Thymus (tissue), 11 donors: ENCODE measurements at regions not wholly inside any gene's neighbourhood (a gene's known extent, or its start where the extent isn't known, plus 50 kb on each side); places are given as distances from the start of the nearest gene placed in this dataset.

Source experiments
- DNase-seq, 9 donors: peaks; one replicate each; pipeline ENCODE4 v3.0.0-alpha.2; 2013; ENCODE audit warnings: low spot score in 9 of 9, low read depth in 6 of 9, missing footprints in 1 of 9
- H3K27ac ChIP-seq, 2 donors: one replicate each; pipeline ENCODE4 v1.5.1; 2013; ENCODE audit warnings: control low read depth in 1 of 2, low read depth in 1 of 2, low read length in 1 of 2, mild to moderate bottlenecking in 1 of 2, moderate library complexity in 1 of 2
- H3K27me3 ChIP-seq, 2 donors: one replicate each; pipeline ENCODE4 v1.5.1; 2013; ENCODE audit warnings: low read length in 1 of 2; ENCODE audit not compliant: control insufficient read depth in 2 of 2, insufficient read depth in 1 of 2
- H3K36me3 ChIP-seq, 2 donors: one replicate each; pipeline ENCODE4 v1.5.1; 2013; ENCODE audit warnings: low read length in 1 of 2, mild to moderate bottlenecking in 1 of 2, moderate library complexity in 1 of 2; ENCODE audit not compliant: control insufficient read depth in 2 of 2, insufficient read depth in 2 of 2
- H3K4me1 ChIP-seq, 2 donors: one replicate each; pipeline ENCODE4 v1.5.1; 2013; ENCODE audit warnings: low read length in 2 of 2; ENCODE audit not compliant: control insufficient read depth in 2 of 2, insufficient read depth in 2 of 2
- H3K4me3 ChIP-seq, 2 donors: one replicate each; pipeline ENCODE4 v1.5.1; 2013; ENCODE audit warnings: low read length in 2 of 2, control low read depth in 1 of 2, mild to moderate bottlenecking in 1 of 2
- H3K9me3 ChIP-seq, 2 donors: one replicate each; pipeline ENCODE4 v1.5.1; 2013; ENCODE audit warnings: low read length in 1 of 2, mild to moderate bottlenecking in 1 of 2; ENCODE audit not compliant: control insufficient read depth in 2 of 2, insufficient read depth in 1 of 2
- WGBS: extraction: QIAGEN DNeasy Blood & Tissue Kit; methylation state at CpG from one replicate; pipeline ENCODE4 v1.1.7; 2013; 5-methylcytosine and 5-hydroxymethylcytosine counted together
- donor health status: healthy.

DNA sequence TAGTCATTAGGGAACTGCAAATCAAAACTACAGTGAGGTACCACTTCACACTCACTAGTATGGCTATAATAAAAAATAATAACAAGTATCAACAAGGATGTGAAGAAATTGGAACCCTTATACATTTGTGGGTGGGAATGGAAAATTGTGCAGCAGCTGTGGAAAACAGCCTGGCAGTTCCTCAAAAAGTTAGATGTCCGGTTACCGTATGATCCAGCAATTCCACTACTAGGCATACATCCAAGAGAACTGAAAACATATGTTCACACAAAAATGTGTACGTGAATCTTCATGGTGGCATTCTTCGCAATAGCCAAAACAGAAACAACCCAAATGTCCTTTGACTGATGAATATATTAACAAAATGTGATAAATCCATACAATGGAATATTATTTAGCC is 187.9 kb upstream of the LYSMD4 start:
- Histone ChIP-seq H3K27me3 (peaks cover 2 to 26% of the 10 kb centered on the region in 2 donors), H3K4me1 (peaks cover 3 to 7% of the 10 kb centered on the region in 2 donors), H3K36me3 (no peaks in the 10 kb centered on the region), H3K4me3 (no peak overlapping the region), H3K9me3 (no peaks in the 10 kb centered on the region), H3K27ac (no peak overlapping the region)
- whole genome bisulfite sequencing: 93% methylated on average over 4 of the region's 4 CpGs
- no peak for DNase-seq

DNA sequence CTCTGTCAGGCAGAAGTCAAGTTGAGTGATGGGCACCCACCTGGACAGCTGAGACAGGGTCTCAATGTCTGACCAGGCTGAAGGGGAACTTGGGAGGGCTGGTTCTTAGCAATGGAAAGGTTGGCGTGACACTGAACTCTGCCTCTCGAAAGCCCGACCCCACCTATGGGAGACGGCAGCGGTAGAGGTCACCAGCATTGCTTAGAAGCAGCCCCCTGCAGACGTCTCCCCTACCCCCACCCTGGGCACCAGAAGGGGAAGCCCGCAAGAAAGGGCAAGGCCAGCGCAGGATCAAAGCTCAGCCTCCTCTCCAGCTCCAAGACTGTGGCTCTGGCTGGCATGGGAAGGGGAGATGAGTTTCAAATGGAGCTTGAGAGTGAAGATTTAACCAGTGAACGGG is 184.8 kb upstream of the LYSMD4 start:
- Histone ChIP-seq H3K4me1 (no peaks in the 10 kb centered on the region), H3K27ac (no peak overlapping the region), H3K9me3 (no peaks in the 10 kb centered on the region), H3K36me3 (no peaks in the 10 kb centered on the region), H3K4me3 (no peak overlapping the region), H3K27me3 (peaks cover 0 to 13% of the 10 kb centered on the region in 2 donors)
- WGBS: 95% methylated on average over 9 of the region's 9 CpGs
- DNase-seq: no peak

DNA sequence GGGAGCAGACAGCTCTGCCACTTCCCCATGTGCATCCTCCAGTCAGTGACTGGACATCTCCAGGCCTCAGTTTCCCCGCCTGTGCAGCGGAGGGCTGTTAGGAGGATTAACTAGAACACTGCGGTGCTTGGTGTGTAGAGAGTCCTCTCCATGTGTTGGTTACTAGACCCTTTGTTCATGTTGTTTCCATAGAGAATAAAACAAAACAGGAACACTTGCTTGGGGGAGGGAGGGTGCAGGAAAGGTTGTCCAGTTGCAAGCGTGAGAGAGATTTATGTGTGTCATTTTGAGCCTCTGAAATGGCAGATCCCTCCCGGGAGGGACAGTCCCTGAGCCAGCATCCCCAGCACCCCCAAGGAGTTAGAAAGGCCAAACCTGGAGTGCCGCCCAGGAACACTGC is 184.0 kb upstream of the LYSMD4 start:
- H3K27ac ChIP-seq: no peak overlapping the region
- H3K9me3 ChIP-seq: no peaks in the 10 kb centered on the region
- H3K4me3 ChIP-seq: no peak overlapping the region
- no peak for DNase-seq
- peaks cover 0 to 13% of the 10 kb centered on the region in 2 donors for H3K27me3 ChIP-seq
- H3K4me1 ChIP-seq: no peaks in the 10 kb centered on the region
- WGBS: 59% methylated on average over 6 of the region's 6 CpGs
- H3K36me3 ChIP-seq: no peaks in the 10 kb centered on the region

DNA sequence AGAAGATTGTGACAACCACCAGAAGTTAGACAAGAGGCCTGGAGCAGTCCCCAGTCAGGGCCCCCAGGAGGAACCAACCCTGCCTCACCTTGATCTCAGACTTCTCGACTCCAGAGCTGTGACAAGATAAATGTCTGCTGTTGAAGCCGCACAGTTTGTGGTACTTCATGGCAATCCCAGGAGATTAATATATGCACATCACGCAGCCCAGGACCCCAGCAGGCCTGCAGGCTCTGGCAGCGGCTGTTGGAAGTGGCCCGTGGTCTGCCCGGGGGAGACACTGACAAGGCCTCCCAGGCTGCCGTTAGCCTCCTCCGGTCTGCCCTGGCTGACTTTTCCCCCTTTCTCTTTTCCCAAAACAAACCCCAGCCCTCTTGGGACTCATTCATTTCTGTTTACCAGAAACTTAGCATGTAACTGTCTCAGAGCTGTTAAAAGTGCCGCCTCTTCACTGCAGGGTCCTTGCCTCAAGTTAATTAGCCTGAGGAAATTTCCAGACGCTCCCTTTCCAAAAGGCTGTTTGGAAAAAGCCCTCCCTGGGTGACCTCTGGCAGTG is 183.5 kb upstream of the LYSMD4 start:
- WGBS: 86% methylated on average over 10 of the region's 10 CpGs
- no peaks in the 10 kb centered on the region for H3K9me3 ChIP-seq
- H3K27ac ChIP-seq: no peak overlapping the region
- peaks cover 0 to 13% of the 10 kb centered on the region in 2 donors for H3K27me3 ChIP-seq
- no peaks in the 10 kb centered on the region for H3K36me3 ChIP-seq
- H3K4me3 ChIP-seq: no peak overlapping the region
- DNase-seq: no peak
- H3K4me1 ChIP-seq: no peaks in the 10 kb centered on the region

DNA sequence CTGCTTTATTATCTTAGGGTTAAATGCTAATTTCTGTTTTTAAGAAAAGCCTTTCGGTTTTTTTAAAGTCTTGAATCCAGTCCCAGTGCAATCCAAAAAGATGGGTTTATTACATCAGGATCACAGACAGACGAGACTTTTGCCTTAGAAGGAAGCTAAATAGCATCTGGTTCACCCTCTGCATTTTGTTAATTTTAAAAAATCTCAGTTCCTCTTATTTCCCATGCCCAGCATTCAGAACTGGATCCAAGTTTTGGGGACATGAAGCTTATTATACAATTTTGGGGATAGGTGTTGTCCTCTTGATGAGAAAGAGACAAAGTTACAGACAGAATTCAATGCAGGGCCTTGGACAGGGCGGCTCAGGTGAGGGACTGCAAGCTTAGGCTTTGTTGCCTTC is 181.5 kb upstream of the LYSMD4 start:
- 94% methylated on average over 3 of the region's 3 CpGs for WGBS
- Histone ChIP-seq H3K27ac (no peak overlapping the region), H3K4me1 (no peaks in the 10 kb centered on the region), H3K36me3 (no peaks in the 10 kb centered on the region), H3K4me3 (no peak overlapping the region), H3K9me3 (no peaks in the 10 kb centered on the region), H3K27me3 (peaks cover 0 to 10% of the 10 kb centered on the region in 2 donors)
- no peak for DNase-seq

DNA sequence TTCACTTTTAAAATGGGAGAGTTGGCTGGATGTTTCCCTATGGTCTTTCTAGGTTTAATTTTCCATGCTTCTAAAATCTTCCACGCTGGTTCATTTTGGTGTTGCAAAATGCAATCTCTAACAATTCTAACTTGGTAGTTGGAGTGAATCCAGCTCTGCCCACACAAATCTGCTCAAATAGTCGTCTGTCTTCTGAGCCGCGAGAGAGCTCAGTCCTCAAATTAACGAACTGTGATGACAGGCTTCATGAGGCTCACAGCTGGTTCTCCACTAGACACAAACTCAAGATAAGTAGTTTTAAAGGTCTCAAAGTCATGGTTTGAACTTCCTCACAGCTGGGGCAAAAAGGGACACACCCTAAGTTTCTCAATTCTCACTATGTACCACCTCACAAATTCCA is 178.6 kb upstream of the LYSMD4 start:
- Histone ChIP-seq H3K27me3 (no peaks in the 10 kb centered on the region), H3K36me3 (no peaks in the 10 kb centered on the region), H3K27ac (no peak overlapping the region), H3K4me1 (no peaks in the 10 kb centered on the region), H3K4me3 (no peak overlapping the region), H3K9me3 (no peaks in the 10 kb centered on the region)
- WGBS: 81% methylated on average over 5 of the region's 5 CpGs
- no peak for DNase-seq

DNA sequence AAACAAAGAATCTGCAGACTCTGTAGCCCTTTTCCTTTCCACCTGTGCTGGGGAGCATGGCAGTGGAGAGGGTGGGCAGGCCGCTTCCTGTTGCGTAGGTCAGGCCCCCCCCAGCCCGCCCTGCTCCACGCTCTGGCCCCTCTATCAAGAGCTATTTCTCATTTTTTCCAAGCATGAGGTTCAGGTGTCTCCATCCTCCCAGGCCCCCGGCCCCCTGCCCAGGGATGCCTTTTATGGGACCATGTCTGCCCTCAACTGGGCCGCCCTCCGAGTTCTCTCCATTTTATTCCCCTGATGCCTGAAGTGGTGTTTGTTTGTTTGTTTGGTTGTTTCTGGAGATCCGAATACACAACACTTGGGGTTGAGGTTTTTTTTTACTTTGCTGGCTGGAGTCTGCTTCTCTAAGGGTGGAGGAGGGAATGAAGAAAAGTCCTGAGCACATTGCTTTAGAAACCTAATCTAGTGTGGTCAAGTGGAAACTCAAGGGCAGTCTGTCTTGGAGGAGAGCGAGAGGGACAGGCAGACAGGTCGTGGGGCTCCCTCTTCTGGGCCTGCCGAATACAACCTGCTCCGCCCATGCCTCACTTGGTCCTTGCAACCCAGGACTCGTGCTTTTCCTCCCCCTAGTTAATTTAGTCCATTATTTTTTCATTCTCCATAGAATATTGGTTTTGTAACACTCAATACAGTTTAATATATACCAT is 176.5 kb upstream of the LYSMD4 start:
- no peak for DNase-seq
- no peaks in the 10 kb centered on the region for H3K27me3 ChIP-seq
- 88% methylated on average over 13 of the region's 13 CpGs for WGBS
- H3K4me1 ChIP-seq: no peaks in the 10 kb centered on the region
- no peak overlapping the region for H3K27ac ChIP-seq
- no peaks in the 10 kb centered on the region for H3K9me3 ChIP-seq
- H3K36me3 ChIP-seq: no peaks in the 10 kb centered on the region
- no peak overlapping the region for H3K4me3 ChIP-seq

DNA sequence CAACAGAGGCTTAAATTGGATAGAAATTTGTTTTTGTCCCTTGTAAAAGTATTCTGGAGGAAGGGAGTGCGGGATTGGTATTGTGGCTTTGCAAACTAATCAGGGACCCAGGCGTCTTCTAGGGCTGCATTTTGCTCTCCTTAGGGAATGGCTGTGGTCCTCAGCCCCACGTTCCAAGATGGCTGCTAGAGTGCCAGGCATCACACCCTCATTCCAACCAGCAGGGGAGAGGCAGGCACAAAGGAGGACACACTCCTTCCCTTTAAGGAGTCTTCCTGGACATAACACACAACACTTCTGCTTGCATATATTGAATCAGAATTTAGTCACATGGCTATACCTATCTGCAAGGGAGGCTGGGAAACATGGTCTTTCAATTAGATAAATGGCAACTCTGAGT is 174.5 kb upstream of the LYSMD4 start:
- Histone ChIP-seq H3K27ac (no peak overlapping the region), H3K4me1 (no peaks in the 10 kb centered on the region), H3K36me3 (no peaks in the 10 kb centered on the region), H3K9me3 (no peaks in the 10 kb centered on the region), H3K4me3 (no peak overlapping the region), H3K27me3 (no peaks in the 10 kb centered on the region)
- WGBS: 95% methylated on average over 3 of the region's 3 CpGs
- no peak for DNase-seq

DNA sequence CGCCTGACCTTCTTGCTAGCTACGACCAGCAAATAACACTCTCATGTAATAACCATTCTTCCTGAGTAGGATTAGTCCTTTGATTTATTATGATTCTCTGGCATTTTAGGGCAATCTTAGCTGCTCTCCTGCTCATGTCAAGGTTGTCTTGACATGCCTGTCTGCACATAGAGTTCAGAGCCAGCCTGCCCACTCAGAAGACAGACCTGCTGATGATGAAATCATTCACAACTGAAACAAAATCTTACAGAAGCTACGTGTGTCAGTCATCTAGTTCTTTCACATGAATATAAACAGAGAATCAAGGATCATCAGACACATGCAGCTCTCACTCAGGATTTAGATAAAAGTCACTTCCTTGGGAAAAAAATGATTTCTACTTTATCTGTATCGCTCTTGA is 173.6 kb upstream of the LYSMD4 start:
- Histone ChIP-seq H3K4me1 (no peaks in the 10 kb centered on the region), H3K36me3 (no peaks in the 10 kb centered on the region), H3K9me3 (no peaks in the 10 kb centered on the region), H3K27me3 (no peaks in the 10 kb centered on the region), H3K27ac (no peak overlapping the region), H3K4me3 (no peak overlapping the region)
- DNase-seq: no peak
- 96% methylated on average over 4 of the region's 4 CpGs for WGBS
